ENCODE measurements at regions not wholly inside any gene's neighbourhood (a gene's known extent, or its start where the extent isn't known, plus 50 kb on each side); places are given as distances from the start of the nearest gene placed in this dataset.

GRCh38 chr5:81854915-81855314 lies 104.0 kb upstream of the SSBP2 start:
- peak; percentile 75 for DNase-seq

GRCh38 chr5:81854485-81854884 lies 103.6 kb upstream of the SSBP2 start:
- peak; percentile 31 for DNase-seq

- peak; percentile 10 for DNase-seq
Measured at GRCh38 chr5:81853030-81853357, 102.1 kb upstream of the SSBP2 start.

GRCh38 chr5:81852291-81853029 lies 101.6 kb upstream of the SSBP2 start:
- peak; percentile 34 for DNase-seq

GRCh38 chr5:81851481-81852178 lies 100.7 kb upstream of the SSBP2 start:
- peak; percentile 94 for DNase-seq

- DNase-seq = peak; percentile 11
Measured at GRCh38 chr5:81850501-81851357, 99.8 kb upstream of the SSBP2 start.

GRCh38 chr5:81849770-81850367 lies 99.0 kb upstream of the SSBP2 start:
- DNase-seq = no peak

GRCh38 chr5:81848362-81848880 lies 97.5 kb upstream of the SSBP2 start:
- peak; percentile 8 for DNase-seq

GRCh38 chr5:81846301-81846700 lies 95.4 kb upstream of the SSBP2 start:
- no peak for DNase-seq

- no peak for DNase-seq
Measured at GRCh38 chr5:81843845-81844244, 92.9 kb upstream of the SSBP2 start.

- DNase-seq = no peak
Measured at GRCh38 chr5:81842795-81843398, 92.0 kb upstream of the SSBP2 start.

GRCh38 chr5:81839034-81839433 lies 88.1 kb upstream of the SSBP2 start:
- DNase-seq = no peak

GRCh38 chr5:81838307-81838906 lies 87.5 kb upstream of the SSBP2 start:
- peak; percentile 76 for DNase-seq

GRCh38 chr5:81837667-81838306 lies 86.9 kb upstream of the SSBP2 start:
- no peak for DNase-seq

GRCh38 chr5:81835814-81836367 lies 85.0 kb upstream of the SSBP2 start:
- no peak for DNase-seq

- no peak for DNase-seq
Measured at GRCh38 chr5:81834021-81834660, 83.2 kb upstream of the SSBP2 start.

GRCh38 chr5:81830596-81830995 lies 79.7 kb upstream of the SSBP2 start:
- DNase-seq = peak; percentile 51

- no peak for DNase-seq
Measured at GRCh38 chr5:81829242-81829641, 78.3 kb upstream of the SSBP2 start.

GRCh38 chr5:81827500-81827899 lies 76.6 kb upstream of the SSBP2 start:
- peak; percentile 69 for DNase-seq

- no peak for DNase-seq
Measured at GRCh38 chr5:81826128-81826527, 75.2 kb upstream of the SSBP2 start.

GRCh38 chr5:81825237-81825636 lies 74.3 kb upstream of the SSBP2 start:
- peak; percentile 55 for DNase-seq

All from hematopoietic multipotent progenitor cell treated with erythropoietin and hydrocortisone succinate and interleukin-3 and kit ligand, for 8 days (in vitro differentiated cells).